H1 (cell line): ENCODE measurements at regions not wholly inside any gene's neighbourhood (a gene's known extent, or its start where the extent isn't known, plus 50 kb on each side); places are given as distances from the start of the nearest gene placed in this dataset.

ENCODE experiments used
- CTCF ChIA-PET: fragments of 300-600 bp; sonication (Branson Sonifier 250); formaldehyde crosslinking; loops from one replicate; lab custom pipeline; 2021; ENCODE audit not compliant: partially characterized antibody; lab: Charles Lee
- POLR2A ChIA-PET: fragments of 300-600 bp; sonication (Branson Sonifier 250); formaldehyde crosslinking; loops from one replicate; lab custom pipeline; 2021; ENCODE audit warnings: inconsistent platforms; ENCODE audit not compliant: partially characterized antibody; lab: Charles Lee
- DNase-seq, 2 experiments: peaks; one replicate each; pipeline versions ENCODE4 v3.0.0 to v3.0.0-alpha.2; 2010 to 2022; ENCODE audit warnings: low spot score in 2 of 2, low read depth in 1 of 2, mixed read lengths in 1 of 2
- FAIRE-seq: peaks from 2 replicates; lab custom pipeline; 2011; peaks lifted over from hg19 to GRCh38; lab: Jason Lieb, UNC
- H2AFZ ChIP-seq: 2 replicates; pipeline ENCODE4 v1.8.1; 2012; ENCODE audit warnings: low read length, inconsistent platforms
- H2AK5ac ChIP-seq: 2 replicates; pipeline ENCODE4 v1.6.1; 2013; ENCODE audit warnings: low read depth, low read length
- H2BK120ac ChIP-seq: replicated peaks from 2 replicates; pipeline ENCODE3; 2013; ENCODE audit warnings: low read depth, low read length, inconsistent platforms
- H2BK12ac ChIP-seq: 2 replicates; pipeline ENCODE4 v1.6.1; 2013; ENCODE audit warnings: low read depth, low read length
- H2BK15ac ChIP-seq: 2 replicates; pipeline ENCODE4 v1.6.1; 2013; ENCODE audit warnings: low read length
- H2BK20ac ChIP-seq: 2 replicates; pipeline ENCODE4 v1.6.1; 2013; ENCODE audit warnings: low read length
- H2BK5ac ChIP-seq: 2 replicates; pipeline ENCODE4 v1.6.1; 2013; ENCODE audit warnings: low read depth, low read length
- H3K14ac ChIP-seq: 2 replicates; pipeline ENCODE4 v1.6.1; 2013; ENCODE audit warnings: inconsistent platforms; ENCODE audit not compliant: insufficient read length
- H3K18ac ChIP-seq: 2 replicates; pipeline ENCODE4 v1.6.1; 2013; ENCODE audit warnings: low read length; ENCODE audit errors: extremely low read depth
- H3K23ac ChIP-seq: 2 replicates; pipeline ENCODE4 v1.6.1; 2013; ENCODE audit warnings: inconsistent platforms; ENCODE audit not compliant: insufficient read length
- H3K23me2 ChIP-seq: 2 replicates; pipeline ENCODE4 v1.6.1; 2013; ENCODE audit warnings: low read depth, low read length
- H3K27ac ChIP-seq: 2 replicates; pipeline ENCODE4 v1.6.1; 2011; ENCODE audit warnings: low read depth, low read length, inconsistent platforms
- H3K27me3 ChIP-seq, 4 experiments: replicated peaks in 1 of 4; 1 replicate in 1 of 4; 2 replicates in 3 of 4; pipeline versions ENCODE4 v1.6.1 to v1.8.1; 2011 to 2013; ENCODE audit warnings: low read length in 3 of 4, mild to moderate bottlenecking in 3 of 4, inconsistent platforms in 2 of 4, mixed read lengths in 2 of 4, moderate library complexity in 1 of 4; ENCODE audit not compliant: control insufficient read depth in 3 of 4, insufficient read depth in 3 of 4; ENCODE audit errors: extremely low read depth in 1 of 4
- H3K36me3 ChIP-seq, 4 experiments: 2 replicates each; pipeline versions ENCODE4 v1.6.1 to v1.8.1; 2011 to 2013; ENCODE audit warnings: mild to moderate bottlenecking in 4 of 4, low read length in 3 of 4, moderate library complexity in 2 of 4, control low read depth in 1 of 4, inconsistent platforms in 1 of 4; ENCODE audit not compliant: insufficient read depth in 4 of 4, control insufficient read depth in 2 of 4
- H3K4ac ChIP-seq: replicated peaks from 2 replicates; pipeline ENCODE3; 2013; ENCODE audit warnings: low read length, low read depth, mixed read lengths, inconsistent platforms; ENCODE audit not compliant: insufficient read length
- H3K4me1 ChIP-seq, 4 experiments: replicated peaks in 1 of 4; 1 replicate in 1 of 4; 2 replicates in 3 of 4; pipeline versions ENCODE4 v1.6.1 to v1.8.1; 2011 to 2013; ENCODE audit warnings: low read length in 3 of 4, inconsistent platforms in 2 of 4, mixed read lengths in 1 of 4; ENCODE audit not compliant: insufficient read depth in 4 of 4, control insufficient read depth in 3 of 4
- H3K4me2 ChIP-seq, 2 experiments: 2 replicates each; pipeline versions ENCODE4 v1.6.1 to v1.8.1; 2011 to 2013; ENCODE audit warnings: low read depth in 2 of 2, low read length in 2 of 2, control low read depth in 1 of 2, inconsistent platforms in 1 of 2, mild to moderate bottlenecking in 1 of 2; ENCODE audit not compliant: insufficient read depth in 1 of 2
- H3K4me3 ChIP-seq, 4 experiments: fragments of 200-600, 300-600 bp in 1 of 4; sonication (generic), shearing (Covaris generic), sonication (Bioruptor Twin) in 1 of 4; 2 replicates each; pipeline versions ENCODE4 v1.5.1 to v1.8.1; 2011 to 2016; ENCODE audit warnings: low read length in 4 of 4, low read depth in 3 of 4, control low read depth in 2 of 4, inconsistent platforms in 2 of 4, mild to moderate bottlenecking in 2 of 4, mixed read lengths in 1 of 4, moderate library complexity in 1 of 4; ENCODE audit not compliant: insufficient read depth in 2 of 4; ENCODE audit errors: extremely low read depth in 1 of 4
- H3K56ac ChIP-seq: replicated peaks from 2 replicates; pipeline ENCODE3; 2013; ENCODE audit warnings: low read depth, mild to moderate bottlenecking, mixed read lengths, low read length, inconsistent platforms; ENCODE audit not compliant: insufficient read length
- H3K79me1 ChIP-seq: 2 replicates; pipeline ENCODE4 v1.6.1; 2013; ENCODE audit warnings: low read depth, low read length, control low read depth
- H3K79me2 ChIP-seq, 2 experiments: 2 replicates each; pipeline versions ENCODE4 v1.6.1 to v1.8.1; 2012 to 2013; ENCODE audit warnings: low read length in 2 of 2, mild to moderate bottlenecking in 2 of 2, inconsistent platforms in 1 of 2; ENCODE audit not compliant: insufficient read depth in 2 of 2, control insufficient read depth in 1 of 2
- H3K9ac ChIP-seq, 4 experiments: replicated peaks in 1 of 4; 1 replicate in 1 of 4; 2 replicates in 3 of 4; pipeline versions ENCODE4 v1.6.1 to v1.8.1; 2011 to 2013; ENCODE audit warnings: low read depth in 3 of 4, low read length in 3 of 4, control low read depth in 2 of 4, mild to moderate bottlenecking in 2 of 4, moderate library complexity in 2 of 4, inconsistent platforms in 1 of 4; ENCODE audit errors: extremely low read depth in 1 of 4
- H3K9me3 ChIP-seq, 2 experiments: 2 replicates each; pipeline versions ENCODE4 v1.6.1 to v1.8.1; 2012 to 2013; ENCODE audit warnings: mild to moderate bottlenecking in 2 of 2, moderate library complexity in 2 of 2, control low read depth in 1 of 2, inconsistent platforms in 1 of 2, low read depth in 1 of 2, low read length in 1 of 2, mixed read lengths in 1 of 2; ENCODE audit not compliant: insufficient read depth in 2 of 2
- H4K20me1 ChIP-seq, 2 experiments: replicated peaks in 1 of 2; 2 replicates each; pipeline versions ENCODE3 to v1.8.1; 2011 to 2013; ENCODE audit warnings: inconsistent platforms in 2 of 2, low read length in 2 of 2, mild to moderate bottlenecking in 1 of 2; ENCODE audit not compliant: insufficient read depth in 2 of 2, control insufficient read depth in 1 of 2
- H4K5ac ChIP-seq: 2 replicates; pipeline ENCODE4 v1.6.1; 2013; ENCODE audit warnings: low read length, low read depth, mixed read lengths, inconsistent platforms; ENCODE audit not compliant: insufficient read length
- H4K8ac ChIP-seq: 2 replicates; pipeline ENCODE4 v1.8.0; 2013; ENCODE audit warnings: mild to moderate bottlenecking, moderate library complexity, low read length, inconsistent platforms; ENCODE audit not compliant: insufficient read depth; ENCODE audit errors: extremely low read depth
- H4K91ac ChIP-seq: replicated peaks from 2 replicates; pipeline ENCODE3; 2013; ENCODE audit warnings: low read length, mixed read lengths, inconsistent platforms; ENCODE audit not compliant: insufficient read length
- EZH2 ChIP-seq: fragments of 200-600 bp; sonication (generic); IDR thresholded peaks from 2 replicates; pipeline ENCODE4 v1.7.1; 2012; ENCODE audit warnings: low read depth, mild to moderate bottlenecking, moderate library complexity, low read length, inconsistent platforms; ENCODE audit not compliant: severe bottlenecking
- FOSL1 ChIP-seq: IDR thresholded peaks from 2 replicates; pipeline ENCODE4 v1.6.1; 2011; ENCODE audit warnings: mild to moderate bottlenecking, low read depth, low read length, moderate library complexity; ENCODE audit not compliant: insufficient read depth
- SIX5 ChIP-seq: IDR thresholded peaks from 2 replicates; pipeline ENCODE4 v1.6.1; 2011; ENCODE audit warnings: mild to moderate bottlenecking, low read depth, low read length
- TBP ChIP-seq: IDR thresholded peaks from 2 replicates; pipeline ENCODE4 v1.6.1; 2011; ENCODE audit warnings: low read depth, low read length, improper control_type of control experiment
- TCF12 ChIP-seq: IDR thresholded peaks from 2 replicates; pipeline ENCODE4 v1.6.1; 2011; ENCODE audit warnings: low read depth, mild to moderate bottlenecking, low read length
- YY1 ChIP-seq: IDR thresholded peaks from 2 replicates; pipeline ENCODE4 v1.6.1; 2011; ENCODE audit warnings: low read depth, mild to moderate bottlenecking, low read length
- WGBS, 2 experiments: shearing (Covaris generic) in 1 of 2; methylation state at CpG; one replicate each; pipeline versions ENCODE4 v1.1.6 to v1.1.7; 2013 to 2015; ENCODE audit warnings: low lambda C conversion rate in 2 of 2, mixed read lengths in 2 of 2, inconsistent platforms in 1 of 2, low coverage in 1 of 2, missing lambda C conversion rate in 1 of 2; ENCODE audit not compliant: insufficient replicate concordance in 2 of 2, insufficient coverage in 1 of 2, insufficient read length in 1 of 2; ENCODE audit errors: extremely low coverage in 1 of 2, missing lambda C conversion rate in 1 of 2; 5-methylcytosine and 5-hydroxymethylcytosine counted together

DNA sequence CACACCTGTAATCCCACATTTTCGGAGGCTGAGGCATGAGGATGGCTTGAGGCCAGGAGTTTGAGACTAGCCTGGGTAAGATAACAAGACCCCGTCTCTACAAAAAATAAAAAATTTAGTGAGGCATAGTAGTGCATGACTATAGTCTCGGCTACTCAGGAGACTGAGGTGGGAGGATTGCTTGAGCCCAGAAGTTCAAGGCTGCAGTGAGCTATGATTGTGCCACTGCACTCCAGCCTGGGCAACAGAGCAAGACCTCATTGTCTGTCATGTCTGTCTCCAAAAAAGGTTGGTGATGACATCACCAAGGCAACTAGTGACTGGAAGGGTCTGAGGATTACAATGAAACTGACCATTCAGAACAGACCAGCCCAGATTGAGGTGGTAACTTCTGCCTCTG lies 83.5 kb upstream of the COCH start:
- H3K4ac ChIP-seq, result no peak overlapping the region
- no peaks in the 10 kb centered on the region for H3K27me3 ChIP-seq
- no peaks in the 10 kb centered on the region for H3K9me3 ChIP-seq
- no peak overlapping the region for H3K56ac ChIP-seq
- DNase-seq (no peak), FAIRE-seq (no peak)
- no peak overlapping the region for H3K27ac ChIP-seq
- no peak for TF ChIP-seq FOSL1
- no peak for TF ChIP-seq TBP
- TF ChIP-seq EZH2, result no peak
- TF ChIP-seq TCF12, result no peak
- no peak for TF ChIP-seq SIX5
- TF ChIP-seq YY1, result no peak
- no peak overlapping the region for H2AFZ ChIP-seq
- no peak overlapping the region for H2BK12ac ChIP-seq
- no peaks in the 10 kb centered on the region for H3K79me2 ChIP-seq
- 75% methylated on average over 3 of the region's 3 CpGs; no CpG with 5 or more reads in 1 of the 2 experiments for WGBS, 2 experiments
- no peaks in the 10 kb centered on the region for H3K23me2 ChIP-seq
- no peaks in the 10 kb centered on the region for H3K79me1 ChIP-seq
- no peak overlapping the region for H3K9ac ChIP-seq
- H4K91ac ChIP-seq, result no peak overlapping the region
- H3K18ac ChIP-seq, result no peak overlapping the region
- H2BK15ac ChIP-seq, result no peak overlapping the region
- ChIA-PET CTCF (no interaction called here), POLR2A (no interaction called here)
- H2AK5ac ChIP-seq, result no peak overlapping the region
- no peak overlapping the region for H2BK120ac ChIP-seq
- no peak overlapping the region for H3K23ac ChIP-seq
- no peak overlapping the region for H3K4me2 ChIP-seq
- H3K14ac ChIP-seq, result no peak overlapping the region
- no peak overlapping the region for H2BK20ac ChIP-seq
- H3K4me1 ChIP-seq, result no peaks in the 10 kb centered on the region
- no peak overlapping the region for H4K8ac ChIP-seq
- H4K5ac ChIP-seq, result no peak overlapping the region
- H4K20me1 ChIP-seq, result no peaks in the 10 kb centered on the region
- no peak overlapping the region for H2BK5ac ChIP-seq
- no peak overlapping the region for H3K4me3 ChIP-seq
- H3K36me3 ChIP-seq, result no peaks in the 10 kb centered on the region
